Spleen (tissue), 11 donors: ENCODE measurements at regions not wholly inside any gene's neighbourhood (a gene's known extent, or its start where the extent isn't known, plus 50 kb on each side); places are given as distances from the start of the nearest gene placed in this dataset.

Experiments
- DNase-seq: peaks from one replicate; pipeline ENCODE4 v3.0.0-alpha.2; 2020
- H3K27ac ChIP-seq, 8 donors: fragments of 200-600 bp; sonication (generic) in 7 of 8; 1 replicate in 4 of 8; 2 replicates in 4 of 8; pipeline versions ENCODE4 v1.5.0 to v1.8.0; 2016 to 2021; ENCODE audit warnings: inconsistent platforms in 4 of 8, mild to moderate bottlenecking in 4 of 8, moderate library complexity in 1 of 8
- H3K27me3 ChIP-seq, 7 donors: fragments of 200-600 bp; sonication (generic) in 6 of 7; replicated peaks in 1 of 7; 1 replicate in 4 of 7; 2 replicates in 3 of 7; pipeline versions ENCODE4 v1.5.0 to v1.8.0; 2016 to 2021; ENCODE audit warnings: inconsistent platforms in 3 of 7, mild to moderate bottlenecking in 1 of 7
- H3K36me3 ChIP-seq, 6 donors: fragments of 200-600 bp; sonication (generic) in 5 of 6; 1 replicate in 4 of 6; 2 replicates in 2 of 6; pipeline versions ENCODE4 v1.5.0 to v1.8.0; 2016 to 2021; ENCODE audit warnings: inconsistent platforms in 2 of 6
- H3K4me1 ChIP-seq, 6 donors: fragments of 200-600 bp; sonication (generic) in 5 of 6; 1 replicate in 3 of 6; 2 replicates in 3 of 6; pipeline versions ENCODE4 v1.5.0 to v1.8.0; 2016 to 2021; ENCODE audit warnings: inconsistent platforms in 3 of 6
- H3K4me3 ChIP-seq, 8 donors: fragments of 200-600 bp; sonication (generic) in 7 of 8; 1 replicate in 4 of 8; 2 replicates in 4 of 8; pipeline versions ENCODE4 v1.5.0 to v1.8.0; 2016 to 2021; ENCODE audit warnings: inconsistent platforms in 4 of 8, mild to moderate bottlenecking in 4 of 8, moderate library complexity in 2 of 8
- H3K9me3 ChIP-seq, 8 donors: fragments of 200-600 bp; sonication (generic) in 7 of 8; 1 replicate in 4 of 8; 2 replicates in 4 of 8; pipeline versions ENCODE4 v1.5.0 to v1.8.0; 2016 to 2021; ENCODE audit warnings: inconsistent platforms in 4 of 8
- CTCF ChIP-seq, 11 experiments: fragments of 200-600 bp in 7 of 11; fragments of 450-650 bp in 4 of 11; sonication (generic) in 4 of 11; IDR thresholded peaks in 8 of 11; conservative IDR thresholded peaks in 3 of 11; 1 replicate in 7 of 11; 2 replicates in 4 of 11; pipeline versions ENCODE4 v1.4.0 to v1.8.0; 2016 to 2021; ENCODE audit warnings: antibody characterized with exemption in 11 of 11, inconsistent platforms in 4 of 11, mild to moderate bottlenecking in 1 of 11
- POLR2A ChIP-seq, 3 donors: fragments of 450-650 bp; IDR thresholded peaks; one replicate each; pipeline ENCODE4 v1.5.1; 2017; ENCODE audit warnings: antibody characterized with exemption in 3 of 3, mild to moderate bottlenecking in 1 of 3
- POLR2AphosphoS5 ChIP-seq, 3 donors: sonication (generic); formaldehyde crosslinking; IDR thresholded peaks; one replicate each; pipeline ENCODE4 v1.5.1; 2017; ENCODE audit warnings: antibody characterized with exemption in 3 of 3
- WGBS, 5 donors: extraction: QIAGEN DNeasy Blood & Tissue Kit in 3 of 5; methylation state at CpG; one replicate each; pipeline versions ENCODE4 v1.1.5 to v1.1.7; 2013 to 2018; 5-methylcytosine and 5-hydroxymethylcytosine counted together
- intact Hi-C: fragments of 100-400 bp; cut with DNase I; formaldehyde crosslinking; loops from one replicate; pipeline ENCODE4 v1.15.0; 2023; ENCODE audit warnings: low total_unique reads
- donor health status: healthy with polysubstance abuse.
- donor health status: DM: no; HTN: no; CAD: no; lungs with moderate emphysema.
- donor health status: DM: no; HTN: no; CAD: no.
- donor health status: Bipolar disorder and iron deficiency.
- donor health status: healthy.
- donor health status: DM: no; HTN: no; CAD: no.
- donor health status: DM: yes; HTN: yes; CAD: no.

GRCh38 chr3:110473405-110473804 is 598.2 kb upstream of the NECTIN3 start:
- Histone ChIP-seq H3K4me1 (no peaks in the 10 kb centered on the region), H3K4me3 (no peak overlapping the region), H3K9me3 (no peaks in the 10 kb centered on the region), H3K36me3 (no peaks in the 10 kb centered on the region), H3K27ac (no peak overlapping the region), H3K27me3 (no peaks in the 10 kb centered on the region)
- TF ChIP-seq POLR2AphosphoS5 (IDR thresholded peaks at IDR 0.05) = no peak
- TF ChIP-seq CTCF (IDR thresholded peaks at IDR 0.05 in 8 of 11, conservative IDR thresholded peaks at IDR 0.05 in 3 of 11) = no peak
- DNase-seq = no peak
- WGBS, 5 donors = 61 to 82% (median 77%) methylated on average over 4 of the region's 4 CpGs
- intact Hi-C loops = no loop called here

GRCh38 chr3:110474397-110474796 is 597.2 kb upstream of the NECTIN3 start:
- intact Hi-C loops = no loop called here
- no peak overlapping the region for H3K27ac ChIP-seq
- WGBS, 5 donors = 63 to 82% (median 74%) methylated on average over 2 of the region's 2 CpGs
- no peaks in the 10 kb centered on the region for H3K36me3 ChIP-seq
- no peaks in the 10 kb centered on the region for H3K27me3 ChIP-seq
- H3K4me1 ChIP-seq = no peaks in the 10 kb centered on the region
- no peaks in the 10 kb centered on the region for H3K9me3 ChIP-seq
- no peak for DNase-seq
- H3K4me3 ChIP-seq = no peak overlapping the region
- TF ChIP-seq POLR2A (IDR thresholded peaks at IDR 0.05) (no peak), POLR2AphosphoS5 (IDR thresholded peaks at IDR 0.05) (no peak), CTCF (IDR thresholded peaks at IDR 0.05 in 8 of 11, conservative IDR thresholded peaks at IDR 0.05 in 3 of 11) (no peak)

GRCh38 chr3:110478377-110479054 is 593.1 kb upstream of the NECTIN3 start:
- Histone ChIP-seq H3K27ac (no peak overlapping the region), H3K27me3 (no peaks in the 10 kb centered on the region), H3K36me3 (no peaks in the 10 kb centered on the region), H3K4me1 (no peaks in the 10 kb centered on the region), H3K4me3 (no peak overlapping the region), H3K9me3 (peaks cover 0 to 13% (median 9%) of the 10 kb centered on the region in 8 donors)
- TF ChIP-seq CTCF (IDR thresholded peaks at IDR 0.05 in 8 of 11, conservative IDR thresholded peaks at IDR 0.05 in 3 of 11) = no peak
- no peak for TF ChIP-seq POLR2AphosphoS5 (IDR thresholded peaks at IDR 0.05)
- TF ChIP-seq POLR2A (IDR thresholded peaks at IDR 0.05) = no peak
- 76 to 92% (median 85%) methylated on average over 4 of the region's 4 CpGs for WGBS, 5 donors
- DNase-seq = no peak
- intact Hi-C loops = no loop called here

- intact Hi-C loops = no loop called here
- no peak for DNase-seq
- Histone ChIP-seq H3K36me3 (no peaks in the 10 kb centered on the region), H3K27me3 (no peaks in the 10 kb centered on the region), H3K4me3 (no peak overlapping the region), H3K27ac (no peak overlapping the region), H3K4me1 (no peaks in the 10 kb centered on the region), H3K9me3 (peaks cover 0 to 25% (median 21%) of the 10 kb centered on the region in 8 donors)
- 58 to 84% (median 77%) methylated on average over 2 of the region's 2 CpGs for WGBS, 5 donors
- TF ChIP-seq POLR2AphosphoS5 (IDR thresholded peaks at IDR 0.05) = no peak
- TF ChIP-seq CTCF (IDR thresholded peaks at IDR 0.05 in 8 of 11, conservative IDR thresholded peaks at IDR 0.05 in 3 of 11) = no peak
- no peak for TF ChIP-seq POLR2A (IDR thresholded peaks at IDR 0.05)
Measured at GRCh38 chr3:110479731-110480130, 591.9 kb upstream of the NECTIN3 start.
